ENCODE measurements at regions not wholly inside any gene's neighbourhood (a gene's known extent, or its start where the extent isn't known, plus 50 kb on each side); places are given as distances from the start of the nearest gene placed in this dataset.

DNA sequence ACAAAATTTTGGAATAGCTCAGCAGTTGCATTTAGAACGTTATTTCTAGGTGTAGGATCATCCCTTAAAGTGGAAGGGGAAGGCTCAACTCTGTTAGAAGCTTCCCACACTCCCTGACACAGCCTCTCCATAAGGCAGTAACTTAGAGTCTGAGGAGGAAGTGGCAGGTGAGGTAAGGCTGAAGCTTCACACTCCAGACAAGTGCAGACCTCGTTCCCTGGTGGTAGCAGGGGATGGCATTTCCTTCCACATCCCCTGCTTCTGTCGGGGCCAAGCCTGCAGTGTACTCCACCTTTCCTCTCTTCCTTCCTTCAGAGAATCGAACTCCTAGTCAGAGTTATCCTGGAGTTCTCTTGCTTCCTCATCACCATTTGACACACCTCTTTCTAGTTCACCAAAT lies 224.7 kb downstream of the CYRIA start:
- TF ChIP-seq, protein P1, sequence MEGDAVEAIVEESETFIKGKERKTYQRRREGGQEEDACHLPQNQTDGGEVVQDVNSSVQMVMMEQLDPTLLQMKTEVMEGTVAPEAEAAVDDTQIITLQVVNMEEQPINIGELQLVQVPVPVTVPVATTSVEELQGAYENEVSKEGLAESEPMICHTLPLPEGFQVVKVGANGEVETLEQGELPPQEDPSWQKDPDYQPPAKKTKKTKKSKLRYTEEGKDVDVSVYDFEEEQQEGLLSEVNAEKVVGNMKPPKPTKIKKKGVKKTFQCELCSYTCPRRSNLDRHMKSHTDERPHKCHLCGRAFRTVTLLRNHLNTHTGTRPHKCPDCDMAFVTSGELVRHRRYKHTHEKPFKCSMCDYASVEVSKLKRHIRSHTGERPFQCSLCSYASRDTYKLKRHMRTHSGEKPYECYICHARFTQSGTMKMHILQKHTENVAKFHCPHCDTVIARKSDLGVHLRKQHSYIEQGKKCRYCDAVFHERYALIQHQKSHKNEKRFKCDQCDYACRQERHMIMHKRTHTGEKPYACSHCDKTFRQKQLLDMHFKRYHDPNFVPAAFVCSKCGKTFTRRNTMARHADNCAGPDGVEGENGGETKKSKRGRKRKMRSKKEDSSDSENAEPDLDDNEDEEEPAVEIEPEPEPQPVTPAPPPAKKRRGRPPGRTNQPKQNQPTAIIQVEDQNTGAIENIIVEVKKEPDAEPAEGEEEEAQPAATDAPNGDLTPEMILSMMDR (IDR thresholded peaks at IDR 0.05): no peak
- no peak for TF ChIP-seq POLR2A (IDR thresholded peaks at IDR 0.05)
